WTC11 (cell line): ENCODE measurements at regions not wholly inside any gene's neighbourhood (a gene's known extent, or its start where the extent isn't known, plus 50 kb on each side); places are given as distances from the start of the nearest gene placed in this dataset.

ENCODE experiments used
- CREM ChIP-seq: sonication (generic); formaldehyde crosslinking; IDR thresholded peaks from 2 replicates; pipeline ENCODE4 v1.8.1; 2022; ENCODE audit warnings: mild to moderate bottlenecking, missing genetic modification reagents, moderate library complexity
- CTCF ChIP-seq: fragments of 200-600 bp; IDR thresholded peaks from 2 replicates; pipeline ENCODE4 v1.8.0; 2022; ENCODE audit warnings: antibody characterized with exemption
- NR3C1 ChIP-seq: sonication (generic); formaldehyde crosslinking; conservative IDR thresholded peaks from 2 replicates; pipeline ENCODE4 v1.8.1; 2023; ENCODE audit warnings: low read depth, mild to moderate bottlenecking, missing genetic modification reagents
- TF ChIP-seq, protein P1 (sequence below): sonication (generic); formaldehyde crosslinking; conservative IDR thresholded peaks from 2 replicates; pipeline ENCODE4 v1.8.1; 2022; ENCODE audit warnings: mild to moderate bottlenecking, missing genetic modification reagents

GRCh38 chr9:108698801-108699200 lies 157.0 kb downstream of the ACTL7B start:
- TF ChIP-seq CTCF (no peak), CREM (no peak), NR3C1 (CRISPR knock-in tag) (no peak)
- TF ChIP-seq, protein P1, sequence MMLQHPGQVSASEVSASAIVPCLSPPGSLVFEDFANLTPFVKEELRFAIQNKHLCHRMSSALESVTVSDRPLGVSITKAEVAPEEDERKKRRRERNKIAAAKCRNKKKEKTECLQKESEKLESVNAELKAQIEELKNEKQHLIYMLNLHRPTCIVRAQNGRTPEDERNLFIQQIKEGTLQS (CRISPR knock-in tag): no peak
